ENCODE measurements at regions not wholly inside any gene's neighbourhood (a gene's known extent, or its start where the extent isn't known, plus 50 kb on each side); places are given as distances from the start of the nearest gene placed in this dataset.
"Not testable (repeated sequence)": the region's sequence is repeated elsewhere in the genome, so short reads cannot be mapped to it uniquely, and the experiment has no call there.

DNA sequence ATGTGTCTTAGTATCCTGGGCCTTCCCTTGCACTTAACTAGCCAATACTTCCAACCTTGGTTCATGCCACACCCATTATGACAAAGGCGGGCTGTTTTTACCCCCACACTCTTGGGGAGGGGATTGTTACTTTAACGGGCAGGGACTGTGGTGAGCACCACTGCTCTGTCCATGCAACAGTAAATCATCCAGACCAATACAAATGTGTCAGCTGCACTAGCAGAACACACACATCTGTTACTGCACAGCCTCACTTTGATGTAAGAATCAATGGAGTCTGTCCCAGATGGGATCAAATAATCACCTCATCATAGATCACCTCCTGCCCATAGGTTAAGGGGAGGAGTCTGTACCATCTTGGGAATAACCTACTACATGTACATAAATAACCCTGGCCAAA, 58.1 kb downstream of the NPAP1 start:
- DNase-seq = no peak

- DNase-seq = no peak
Measured at GRCh38 chr15:24734396-24734795, 58.8 kb downstream of the NPAP1 start.

- DNase-seq = no peak
Measured at GRCh38 chr15:24745290-24745689, 69.7 kb downstream of the NPAP1 start.

GRCh38 chr15:24746094-24746493, 70.5 kb downstream of the NPAP1 start:
- no peak for DNase-seq

GRCh38 chr15:24747376-24747775, 71.8 kb downstream of the NPAP1 start:
- no peak for DNase-seq

DNA sequence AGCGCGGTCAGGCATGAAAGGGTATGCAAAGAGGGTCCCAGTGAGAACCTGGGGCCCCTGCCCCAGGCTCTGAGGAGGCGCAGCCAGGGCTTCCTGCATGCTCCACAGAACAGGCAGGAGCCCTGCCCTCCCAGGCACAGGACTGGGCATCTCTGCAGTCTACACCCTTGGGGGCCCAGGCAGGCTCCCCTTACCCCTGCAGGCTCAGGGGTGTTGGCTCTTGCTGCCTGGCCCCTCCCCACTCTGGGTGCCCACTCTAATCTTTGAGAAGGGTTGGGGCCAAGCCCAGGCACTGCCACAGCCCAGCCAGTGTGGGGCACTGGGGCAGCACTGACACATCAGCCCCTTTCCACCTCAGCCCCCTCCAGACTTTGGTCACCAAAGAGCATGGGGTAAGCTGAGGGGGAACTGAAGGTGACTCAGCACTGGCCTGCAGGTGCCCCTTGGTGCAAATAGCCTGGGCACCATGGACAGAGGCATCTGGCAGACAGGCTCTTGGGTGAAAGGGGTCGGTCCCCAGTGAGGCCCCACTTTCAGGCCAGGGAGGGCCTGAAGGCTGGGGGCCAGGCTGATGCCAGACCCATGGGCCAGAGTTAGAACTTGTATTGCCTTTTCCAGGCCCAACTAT, 73.4 kb downstream of the NPAP1 start:
- no peak for DNase-seq

DNA sequence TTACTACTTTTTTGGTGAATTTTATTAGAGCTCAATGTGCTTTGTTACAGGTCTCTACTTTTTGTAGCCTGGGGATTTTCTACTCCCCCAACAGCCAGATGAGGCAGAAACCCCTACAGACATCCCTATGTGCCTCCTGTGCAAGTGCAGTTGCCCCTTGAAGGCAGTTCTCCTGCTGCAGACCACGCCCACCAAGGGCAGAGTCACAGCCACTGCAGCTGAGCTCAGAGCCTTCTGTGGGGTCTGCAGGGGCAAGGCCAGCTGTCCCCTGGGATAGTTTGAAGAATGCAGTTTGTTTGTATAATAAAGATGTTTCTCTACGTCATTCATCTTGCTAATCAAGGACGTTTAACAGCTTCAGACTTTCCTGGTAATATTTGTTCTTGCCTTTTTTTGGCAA, 76.8 kb downstream of the NPAP1 start:
- DNase-seq = no peak

DNA sequence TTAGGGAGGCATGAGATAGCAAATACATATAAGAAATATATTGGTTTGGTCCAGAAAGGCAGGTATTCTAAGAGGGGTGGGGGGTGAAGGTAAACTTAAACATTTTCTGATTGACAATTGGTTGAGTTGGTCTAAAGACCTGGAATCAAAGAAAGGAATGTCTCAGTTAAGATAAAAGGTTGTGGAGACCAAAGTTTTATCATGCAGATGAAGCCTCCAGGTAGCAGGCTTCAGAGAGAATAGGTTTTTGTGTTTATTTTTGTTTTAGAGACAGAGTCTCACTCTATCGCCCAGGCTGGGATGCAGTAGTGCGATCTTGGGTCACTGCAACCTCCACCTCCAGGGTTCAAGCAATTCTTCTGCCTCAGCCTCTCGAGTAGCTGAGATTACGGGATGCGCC, 80.5 kb downstream of the NPAP1 start:
- DNase-seq = no peak

DNA sequence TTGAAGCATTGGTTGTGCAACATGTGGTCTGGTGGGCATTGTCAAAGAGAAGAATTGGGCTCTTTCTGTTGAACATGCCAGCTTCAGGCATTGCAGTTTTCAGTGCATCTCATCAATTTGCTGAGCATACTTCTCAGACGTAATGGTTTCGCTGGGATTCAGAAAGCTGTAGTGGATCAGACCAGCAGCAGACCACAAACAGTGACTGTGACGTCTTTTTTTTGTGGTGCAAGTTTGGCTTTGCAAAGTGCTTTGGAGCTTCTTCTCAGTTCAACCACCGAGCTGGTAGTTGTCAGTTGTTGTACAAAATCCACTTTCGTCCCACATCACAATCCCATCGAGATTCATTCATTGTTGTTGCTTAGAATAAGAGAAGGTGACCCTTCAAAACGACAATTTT, 84.5 kb downstream of the NPAP1 start:
- DNase-seq = no peak

GRCh38 chr15:24761704-24762302, 86.2 kb downstream of the NPAP1 start:
- DNase-seq = no peak

DNA sequence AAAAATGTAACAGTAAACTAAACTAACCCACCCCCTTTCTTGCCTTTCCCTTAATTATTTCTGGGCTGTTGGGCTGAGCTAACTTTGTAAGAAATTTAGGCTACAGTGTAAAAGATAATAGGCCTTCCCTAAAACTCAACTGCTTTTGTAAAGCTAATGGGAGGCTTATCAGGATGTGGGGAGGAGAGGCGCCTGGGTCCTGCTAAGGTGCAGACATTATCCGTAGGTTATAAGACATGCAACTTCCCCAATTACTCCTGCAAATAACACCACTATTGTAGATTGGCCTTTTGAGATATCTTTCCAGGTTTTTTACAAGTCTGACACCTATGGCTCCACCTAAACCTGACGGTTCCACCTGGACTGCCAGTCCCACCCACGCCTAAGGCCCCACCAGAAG, 88.3 kb downstream of the NPAP1 start:
- no peak for DNase-seq

DNA sequence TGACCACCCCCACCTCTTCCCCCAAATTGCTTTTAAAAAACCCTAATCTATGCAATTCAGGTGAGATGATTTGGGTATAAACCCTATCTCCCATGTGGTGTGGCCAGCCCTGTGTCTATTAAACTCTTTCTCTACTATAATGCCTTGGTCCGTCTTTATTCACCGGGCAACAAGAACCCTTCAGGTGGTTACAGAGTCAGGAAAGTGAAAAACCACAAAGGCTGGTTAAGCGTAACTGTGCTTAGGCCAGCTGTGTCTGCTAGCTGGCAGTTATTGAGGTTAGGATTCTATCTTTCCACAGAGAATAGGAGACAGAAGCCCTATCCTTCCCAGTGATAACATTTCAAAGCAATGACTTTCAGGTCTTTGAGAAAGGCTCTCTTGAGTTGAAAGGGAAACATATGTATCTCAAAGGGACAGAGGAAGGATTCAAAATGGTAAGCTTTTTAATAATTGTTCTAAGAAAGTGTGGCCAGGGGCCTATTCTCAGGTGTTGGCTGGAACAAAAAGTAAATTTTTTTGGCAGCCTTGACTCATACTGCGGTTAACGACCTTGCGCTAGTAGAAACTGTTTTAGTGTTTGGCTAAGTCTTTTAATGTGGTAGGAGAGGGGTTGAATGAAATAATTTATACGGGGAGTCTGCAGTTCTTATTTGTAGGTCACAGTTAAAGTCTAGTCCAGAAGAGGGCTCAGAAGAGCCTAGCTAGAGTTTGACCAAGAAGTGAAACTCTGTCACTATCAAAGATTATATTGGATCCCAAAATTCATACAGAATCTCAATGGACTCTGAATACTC, 89.0 kb downstream of the NPAP1 start:
- DNase-seq = no peak

DNA sequence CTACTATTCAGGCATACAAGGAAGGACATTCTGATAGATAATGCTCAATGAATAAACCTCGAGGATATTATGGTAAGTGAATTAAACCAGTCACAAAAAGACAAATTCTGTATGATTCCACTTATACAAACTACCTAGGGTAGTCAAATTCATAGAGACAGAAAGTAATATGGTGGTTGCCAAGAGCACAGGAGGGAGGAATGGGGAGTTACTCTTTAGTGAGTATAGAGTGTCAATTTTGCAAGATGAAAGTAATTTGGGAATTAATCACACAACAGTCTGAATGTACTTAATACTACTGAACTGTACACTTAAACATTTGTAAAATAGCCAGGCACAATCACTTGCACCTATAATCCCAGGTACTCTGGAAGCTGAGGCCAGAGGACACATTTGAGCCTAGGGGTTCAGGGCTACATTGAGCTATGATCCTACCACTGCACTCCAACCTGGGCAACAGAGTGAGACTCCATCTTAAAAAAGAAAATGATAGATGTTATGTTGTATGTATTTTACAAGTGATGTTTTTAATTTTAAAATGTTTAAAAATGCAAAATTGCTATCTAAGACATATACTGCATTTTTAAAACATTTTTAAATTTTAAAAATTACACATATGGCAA, 91.0 kb downstream of the NPAP1 start:
- no peak for DNase-seq

- DNase-seq = no peak
Measured at GRCh38 chr15:24772266-24772665, 96.7 kb downstream of the NPAP1 start.

GRCh38 chr15:24772686-24773373, 97.3 kb downstream of the NPAP1 start:
- peak; percentile 45 for DNase-seq

DNA sequence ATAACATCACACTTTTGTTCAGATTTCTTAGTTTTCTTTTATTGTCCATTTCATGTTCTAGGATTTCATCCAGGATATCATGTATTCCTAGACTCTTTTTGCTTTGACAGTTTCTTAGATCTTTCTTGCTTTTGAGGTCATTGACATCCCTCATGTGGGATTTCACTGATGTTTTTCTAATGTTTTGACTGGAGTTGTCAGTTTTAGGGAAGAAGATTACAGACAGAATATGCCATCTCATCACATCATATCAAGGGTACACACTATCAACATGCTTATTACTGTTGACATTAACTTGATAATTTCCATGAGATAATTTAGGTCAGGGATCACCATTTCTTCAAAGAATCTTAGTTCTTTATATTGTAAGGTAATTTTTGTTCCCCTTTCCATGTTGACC, 101.7 kb downstream of the NPAP1 start:
- DNase-seq = no peak

DNA sequence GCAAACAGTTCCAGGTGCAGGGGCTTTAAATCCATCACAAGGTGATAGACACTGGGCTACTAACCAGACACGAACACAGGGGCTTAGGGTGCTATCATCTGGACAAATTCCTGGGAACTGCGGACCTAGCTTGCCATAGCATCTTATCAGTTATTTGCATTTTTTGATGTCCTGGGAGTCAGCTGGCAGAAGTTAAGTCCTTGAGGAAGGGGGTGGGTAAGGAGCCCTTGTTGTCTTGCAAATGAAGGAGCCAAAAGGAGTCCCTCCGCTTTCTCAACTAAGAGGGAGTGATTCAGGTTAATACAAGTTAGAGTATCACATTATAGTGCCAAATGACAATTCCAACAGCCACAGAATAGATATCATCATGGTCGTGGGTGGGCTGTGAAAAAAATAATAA, 108.9 kb downstream of the NPAP1 start:
- DNase-seq = no peak

DNA sequence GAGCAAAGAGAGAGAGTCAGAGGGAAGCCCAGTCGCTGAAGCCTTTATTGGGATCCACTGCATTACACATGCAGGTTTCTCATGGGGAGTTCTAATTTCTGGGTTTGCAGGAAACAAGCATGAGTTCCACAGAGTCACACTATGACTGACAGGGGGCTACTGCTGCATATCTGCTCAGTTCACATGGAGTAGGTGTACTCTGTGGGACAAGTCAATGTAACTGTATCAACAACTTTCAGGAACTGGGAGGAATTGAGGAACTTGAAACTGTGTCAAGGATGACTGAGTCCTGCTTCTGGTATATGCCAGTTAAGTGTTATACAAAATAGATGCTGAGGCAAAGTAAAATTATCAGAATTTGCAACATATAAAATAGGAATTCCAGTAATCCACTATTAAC, 110.8 kb downstream of the NPAP1 start:
- no peak for DNase-seq

DNA sequence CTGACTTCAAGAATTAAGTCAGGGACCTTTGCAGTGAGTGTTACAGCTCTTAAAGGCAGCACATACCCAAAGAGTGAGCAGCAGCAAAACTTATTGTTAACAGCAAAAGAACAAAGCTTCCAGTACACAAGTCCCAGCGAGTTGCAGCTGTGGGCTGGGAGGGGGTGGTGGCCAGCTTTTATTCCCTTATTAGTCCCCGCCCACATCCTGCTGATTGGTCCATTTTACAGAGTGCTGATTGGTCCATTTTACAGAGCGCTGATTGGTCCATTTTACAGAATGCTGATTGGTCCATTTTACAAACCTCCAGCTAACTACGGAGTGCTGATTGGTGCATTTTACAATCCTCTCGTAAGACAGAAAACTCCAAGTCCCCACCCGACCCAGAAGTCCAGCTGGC, 127.0 kb downstream of the NPAP1 start:
- DNase-seq = not testable (repeated sequence)

DNA sequence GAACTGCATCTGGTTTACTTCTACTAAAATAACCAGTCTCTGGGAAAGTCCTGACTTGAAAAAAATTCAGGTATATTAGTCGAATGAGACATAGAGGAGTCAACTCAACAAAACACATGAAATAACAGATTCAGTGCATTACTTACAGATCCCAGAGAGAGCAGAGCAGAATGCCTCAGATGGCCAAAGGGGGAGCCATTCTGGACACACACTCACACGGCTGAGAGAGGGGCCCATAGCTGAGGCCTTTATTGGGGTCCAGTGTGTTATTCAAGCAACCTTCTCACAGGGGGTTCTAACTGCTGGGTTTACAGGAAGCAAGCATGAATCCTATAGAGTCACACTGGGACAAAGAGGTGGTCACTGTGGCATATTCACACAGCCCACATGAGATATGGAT, 135.1 kb upstream of the SNRPN start:
- DNase-seq = no peak

DNA sequence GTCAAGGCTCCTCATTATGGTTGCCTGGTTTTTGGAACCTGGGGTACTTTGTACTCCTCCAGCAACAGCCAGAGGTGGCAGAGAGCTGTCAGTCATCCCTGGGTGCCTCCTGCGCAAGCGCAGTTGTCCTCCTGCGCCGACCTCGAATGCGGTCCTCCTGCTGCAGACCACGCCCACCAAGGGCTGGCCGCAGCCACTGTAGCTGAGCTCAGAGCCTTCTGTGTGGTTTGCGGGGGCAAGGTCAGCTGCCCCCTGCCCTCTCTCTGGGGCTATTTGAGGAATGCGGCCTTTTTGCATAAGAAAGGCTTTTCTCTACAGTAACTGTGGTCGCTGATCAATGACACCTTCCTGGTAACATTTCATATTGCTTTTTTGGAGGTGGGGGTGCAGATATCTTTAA, 131.3 kb upstream of the SNRPN start:
- DNase-seq = peak; percentile 0

- no peak for DNase-seq
Measured at GRCh38 chr15:24832282-24832681, 122.5 kb upstream of the SNRPN start.

DNA sequence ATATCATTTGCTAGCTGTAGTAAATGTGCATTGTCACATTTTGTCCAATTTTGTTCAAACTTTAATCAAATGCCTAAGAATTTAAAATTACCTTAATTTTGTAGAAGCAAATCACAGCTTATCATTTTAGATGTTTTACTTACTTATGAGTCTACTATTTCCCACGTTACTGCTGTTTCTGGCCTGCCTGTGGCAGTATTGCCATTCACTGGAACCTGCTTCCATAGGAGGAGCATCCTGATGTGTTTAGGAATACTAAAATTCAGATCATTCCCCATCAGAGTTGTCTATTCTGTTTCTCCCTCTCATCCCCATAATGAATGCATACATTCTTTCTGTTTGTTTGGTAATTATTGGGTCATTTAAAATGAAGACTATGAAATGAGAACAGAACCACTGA, 119.5 kb upstream of the SNRPN start:
- no peak for DNase-seq

Measured in DMS 273 treated with DMSO at 0.1 percent for 48 hours (cell line).